ENCODE measurements at regions not wholly inside any gene's neighbourhood (a gene's known extent, or its start where the extent isn't known, plus 50 kb on each side); places are given as distances from the start of the nearest gene placed in this dataset.
"Not testable (repeated sequence)": the region's sequence is repeated elsewhere in the genome, so short reads cannot be mapped to it uniquely, and the experiment has no call there.

GRCh38 chr9:107772988-107773387, 283.4 kb upstream of the KLF4 start:
- intact Hi-C loops (cut with DNase I), result no loop called here
- DNase-seq, result no peak
- ATAC-seq (ENCODE audit: poor library complexity), result no peak

- ATAC-seq (ENCODE audit: poor library complexity) (no peak), DNase-seq (no peak)
- intact Hi-C loops (cut with DNase I), result no loop called here
Measured at GRCh38 chr9:107770716-107771115, 281.1 kb upstream of the KLF4 start.

DNA sequence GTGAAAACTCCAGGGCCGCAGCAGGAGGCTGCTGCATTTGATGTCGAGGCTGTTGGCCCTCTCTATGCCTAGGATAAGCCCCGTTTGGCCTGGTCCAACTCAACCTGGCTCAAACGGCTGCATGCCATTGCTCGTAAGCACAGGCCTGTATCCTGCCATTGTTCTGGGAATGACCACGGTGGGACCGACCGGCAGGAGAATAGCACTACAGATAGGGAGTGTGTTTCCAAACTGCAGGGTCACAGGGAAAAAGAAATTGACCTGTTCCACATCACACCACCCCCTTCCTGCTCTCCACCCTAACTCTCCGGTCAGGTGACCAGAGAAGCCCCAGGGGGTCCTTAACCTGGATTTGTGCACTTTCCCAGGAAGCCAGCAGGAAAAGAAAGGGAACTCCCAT, 278.7 kb upstream of the KLF4 start:
- peak; percentile 52 for DNase-seq
- intact Hi-C loops (cut with DNase I), result no loop called here
- peak; percentile 68 for ATAC-seq (ENCODE audit: poor library complexity)

GRCh38 chr9:107767711-107768110, 278.1 kb upstream of the KLF4 start:
- intact Hi-C loops (cut with DNase I), result no loop called here
- ATAC-seq (ENCODE audit: poor library complexity) (no peak), DNase-seq (no peak)

DNA sequence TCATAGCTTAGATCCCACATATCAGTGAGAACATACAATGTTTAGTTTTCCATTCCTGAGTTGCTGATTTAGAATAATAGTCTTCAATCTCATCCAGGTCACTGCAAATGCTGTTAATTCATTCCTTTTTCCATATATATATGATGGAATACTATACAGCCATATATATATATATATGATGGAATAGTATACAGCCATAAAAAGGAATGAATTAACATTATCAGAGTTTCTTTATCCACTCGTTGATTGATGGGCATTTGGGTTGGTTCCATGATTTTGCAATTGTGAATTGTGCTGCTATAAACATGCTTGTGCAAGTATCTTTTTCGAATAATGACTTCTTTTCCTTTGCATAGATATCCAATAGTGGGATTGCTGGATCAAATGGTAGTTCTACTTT, 273.9 kb upstream of the KLF4 start:
- not testable (repeated sequence) for ATAC-seq (ENCODE audit: poor library complexity); DNase-seq

GRCh38 chr9:107761307-107761706, 271.7 kb upstream of the KLF4 start:
- ATAC-seq (ENCODE audit: poor library complexity), result peak; percentile 7
- DNase-seq, result no peak
- intact Hi-C loops (cut with DNase I), result no loop called here

More for the DNA sequence above, 273.9 kb upstream of the KLF4 start:
- intact Hi-C loops (cut with DNase I), result not testable (repeated sequence)

DNA sequence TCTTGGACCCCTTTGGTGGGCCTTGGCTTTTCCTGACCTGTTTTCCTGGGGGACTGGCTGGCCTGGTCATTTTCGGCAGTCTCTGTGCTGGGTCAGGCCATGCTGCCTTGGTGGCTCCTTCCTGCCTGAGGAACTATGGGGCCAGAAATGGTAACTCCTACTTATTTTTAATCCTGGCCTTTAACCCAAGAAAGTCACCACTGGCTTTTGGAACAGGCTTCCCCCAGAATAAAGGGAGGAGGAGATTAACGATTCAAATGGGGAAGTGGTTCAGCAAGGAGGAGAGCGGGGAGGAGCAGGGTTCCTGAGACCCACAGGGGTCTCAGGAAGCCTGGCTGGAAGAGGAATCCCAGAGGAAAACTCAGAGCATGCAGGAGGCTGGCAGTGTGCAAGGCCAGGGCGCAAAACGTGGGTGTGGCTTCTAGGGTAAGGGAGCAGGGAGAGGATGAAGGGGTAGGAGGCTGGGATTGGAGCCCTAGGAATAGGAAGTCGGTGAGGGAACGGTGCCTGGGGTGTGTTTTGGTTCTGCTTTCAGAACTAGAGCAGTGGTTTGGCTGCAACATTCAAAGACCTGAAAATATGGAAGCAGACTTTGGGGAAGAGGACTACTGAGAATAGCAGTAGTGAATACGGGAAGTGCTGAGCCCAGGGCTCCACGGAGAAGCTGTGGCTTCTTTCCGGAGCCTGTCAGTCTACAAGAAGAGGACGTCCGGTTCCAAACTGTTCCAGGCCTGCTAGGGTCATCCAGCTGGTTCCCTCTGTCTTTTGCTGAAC, 271.1 kb upstream of the KLF4 start:
- peak; percentile 88 for ATAC-seq (ENCODE audit: poor library complexity)
- peak; percentile 74 for DNase-seq
- intact Hi-C loops (cut with DNase I), result no loop called here

DNA sequence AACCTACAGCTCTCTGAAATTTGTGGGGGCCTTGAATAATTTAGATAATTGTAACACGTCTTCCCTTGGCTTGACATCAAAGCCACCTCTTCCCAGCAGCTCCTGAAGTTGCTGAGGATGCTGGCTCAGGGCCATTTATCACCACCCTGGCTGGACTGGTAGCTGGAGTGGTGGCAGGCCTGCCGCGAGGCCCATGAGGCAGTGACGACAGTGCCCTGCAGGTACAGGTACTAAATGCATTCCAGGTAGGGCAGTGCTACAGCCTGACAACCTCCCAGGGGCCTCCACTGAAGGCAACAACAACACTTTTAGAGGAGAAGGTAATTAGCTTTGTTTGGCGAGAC, 270.2 kb upstream of the KLF4 start:
- DNase-seq, result no peak
- intact Hi-C loops (cut with DNase I), result no loop called here

GRCh38 chr9:107759009-107759822, 269.6 kb upstream of the KLF4 start:
- no peak for DNase-seq
- no peak for ATAC-seq (ENCODE audit: poor library complexity)
- intact Hi-C loops (cut with DNase I), result no loop called here

More for the DNA sequence above, 270.2 kb upstream of the KLF4 start:
- no peak for ATAC-seq (ENCODE audit: poor library complexity)

DNA sequence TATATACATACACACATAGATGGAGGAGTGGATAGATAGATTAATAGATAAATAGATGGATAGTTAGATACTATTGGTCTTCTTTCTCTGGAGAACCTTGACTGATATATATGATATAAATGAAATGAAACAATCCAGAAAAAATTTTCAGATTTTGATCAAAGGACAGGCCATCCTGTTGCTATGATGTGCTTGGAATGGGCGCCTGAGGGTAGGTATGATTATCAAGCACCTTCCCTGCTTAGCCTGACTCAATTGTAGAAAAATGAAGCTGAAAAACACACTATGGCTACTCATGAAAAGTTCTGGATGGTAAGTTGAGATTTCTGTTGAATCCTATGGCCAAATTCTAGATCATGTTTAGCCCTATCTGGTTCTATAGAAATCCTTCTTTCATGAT, 266.5 kb upstream of the KLF4 start:
- intact Hi-C loops (cut with DNase I), result no loop called here
- ATAC-seq (ENCODE audit: poor library complexity) (no peak), DNase-seq (no peak)

DNA sequence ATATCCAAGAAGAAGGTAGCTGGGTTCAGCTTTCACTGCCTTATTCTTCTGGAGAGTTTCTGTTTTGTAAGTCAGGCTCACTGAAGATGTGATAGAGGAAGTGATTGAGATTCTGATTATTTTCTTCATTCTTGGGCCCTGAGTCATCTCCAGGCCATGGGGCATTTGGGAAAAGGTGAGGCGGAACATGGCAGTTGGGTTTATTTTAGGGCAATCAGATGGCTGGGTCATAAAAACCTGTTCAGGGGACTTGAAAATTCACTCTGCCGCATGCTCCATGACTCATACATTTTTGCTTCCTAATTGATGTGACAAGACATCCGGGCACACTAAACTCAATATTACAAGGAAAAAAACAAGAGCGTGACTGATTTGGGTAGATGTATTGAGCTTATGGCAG, 265.7 kb upstream of the KLF4 start:
- intact Hi-C loops (cut with DNase I), result no loop called here
- no peak for ATAC-seq (ENCODE audit: poor library complexity)
- DNase-seq, result no peak

DNA sequence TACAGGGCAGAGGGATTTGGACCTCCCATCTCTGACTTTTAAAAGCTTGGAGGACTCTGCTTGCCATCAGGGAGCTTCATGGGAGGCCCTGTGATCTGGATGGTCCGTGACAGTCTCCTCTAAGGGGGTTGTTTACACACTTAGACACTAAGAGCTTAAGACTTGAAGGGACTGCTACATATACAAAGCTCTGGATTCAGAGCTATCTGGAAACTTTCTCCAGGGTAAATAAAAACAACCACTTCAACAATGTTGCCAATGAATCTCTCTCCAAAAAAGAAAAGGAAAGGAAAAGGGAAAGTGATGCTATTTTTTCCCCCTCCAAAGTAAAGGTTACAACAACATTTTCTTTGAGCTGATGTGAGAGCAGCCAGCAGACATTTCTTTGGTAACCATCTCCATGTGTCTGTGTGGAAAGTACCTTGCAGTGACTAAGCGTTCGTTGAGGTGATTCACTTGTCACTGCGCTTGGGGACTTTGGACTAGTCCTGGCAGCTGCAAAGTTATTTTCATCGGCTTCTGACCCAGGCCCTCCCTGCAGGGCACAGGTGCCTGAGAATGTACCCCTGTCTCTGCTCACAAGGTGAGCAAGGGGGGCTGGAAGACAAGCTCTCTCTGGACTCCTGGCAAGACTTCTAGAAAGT, 262.1 kb upstream of the KLF4 start:
- no peak for DNase-seq
- ATAC-seq (ENCODE audit: poor library complexity), result no peak
- intact Hi-C loops (cut with DNase I), result no loop called here

DNA sequence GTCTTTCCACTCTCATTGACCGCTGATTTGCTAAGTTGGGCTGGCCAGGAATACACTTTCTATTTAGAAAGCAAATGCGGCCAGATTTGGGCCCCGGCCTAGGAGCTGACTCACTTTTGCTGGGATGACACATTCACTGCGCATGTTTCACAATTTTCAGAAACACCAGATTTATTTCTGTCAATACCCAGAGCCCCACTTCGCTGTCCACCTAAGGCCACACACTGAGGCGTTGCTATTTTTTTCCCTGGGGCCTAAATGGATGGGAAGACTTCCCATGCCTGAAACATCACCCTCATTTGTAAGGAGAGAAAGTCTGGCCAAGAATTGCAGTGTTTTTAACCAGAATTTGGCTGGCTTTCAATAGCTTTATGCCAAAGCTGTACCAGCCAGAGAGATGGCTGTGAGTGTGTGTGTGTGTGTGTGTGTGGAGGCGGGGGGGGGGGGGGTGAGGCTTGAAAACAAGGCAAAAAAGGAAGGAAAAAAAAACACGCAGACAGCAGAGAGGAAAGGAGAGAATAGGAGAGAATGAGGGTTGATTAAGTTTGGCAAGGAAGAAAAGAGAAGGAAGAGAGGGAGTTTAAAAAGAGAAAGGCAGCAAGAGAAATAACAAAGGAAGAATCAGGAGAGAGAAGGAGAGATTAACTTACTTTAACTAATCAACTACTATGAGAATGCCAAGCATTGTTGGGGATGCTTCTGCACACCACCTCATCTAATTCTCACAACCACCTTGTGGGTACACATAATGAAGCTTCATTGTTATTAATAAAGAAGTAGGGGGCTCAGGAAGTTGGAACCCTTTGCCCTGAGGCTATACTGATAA, 261.4 kb upstream of the KLF4 start:
- DNase-seq (peak; percentile 91), ATAC-seq (ENCODE audit: poor library complexity) (peak; percentile 83)
- intact Hi-C loops (cut with DNase I), result no loop called here

DNA sequence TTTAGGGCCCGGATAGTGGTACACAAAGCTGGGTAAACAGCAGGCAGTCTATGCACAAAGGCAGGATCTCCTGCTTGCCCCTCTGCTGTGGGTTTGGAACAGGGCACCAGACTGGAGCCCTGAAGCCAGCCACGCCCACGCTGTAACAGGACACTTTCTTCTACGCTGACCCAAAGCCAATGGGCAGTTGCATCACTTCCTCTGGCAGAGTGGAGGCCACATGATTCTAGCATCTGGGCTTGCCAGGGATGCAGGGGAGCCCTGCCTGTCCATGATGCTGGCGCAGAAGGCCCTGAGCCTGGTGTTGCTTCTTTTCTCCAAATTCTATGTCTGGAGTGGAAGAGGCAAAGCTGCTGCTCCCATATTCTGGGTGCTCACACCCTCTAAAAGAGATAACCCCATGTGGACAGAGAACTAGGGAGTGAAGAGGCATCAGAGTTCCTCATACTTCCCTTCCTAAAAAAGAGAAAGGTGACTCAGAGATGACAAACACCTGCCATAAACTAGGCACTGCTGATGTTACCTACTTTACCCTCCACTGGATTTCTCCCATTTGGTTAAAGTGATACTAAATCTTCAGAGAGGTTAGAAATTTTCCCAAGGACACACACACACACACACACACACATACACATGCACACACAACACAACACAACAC, 260.3 kb upstream of the KLF4 start:
- DNase-seq (peak; percentile 92), ATAC-seq (ENCODE audit: poor library complexity) (peak; percentile 96)
- intact Hi-C loops (cut with DNase I), result no loop called here

DNA sequence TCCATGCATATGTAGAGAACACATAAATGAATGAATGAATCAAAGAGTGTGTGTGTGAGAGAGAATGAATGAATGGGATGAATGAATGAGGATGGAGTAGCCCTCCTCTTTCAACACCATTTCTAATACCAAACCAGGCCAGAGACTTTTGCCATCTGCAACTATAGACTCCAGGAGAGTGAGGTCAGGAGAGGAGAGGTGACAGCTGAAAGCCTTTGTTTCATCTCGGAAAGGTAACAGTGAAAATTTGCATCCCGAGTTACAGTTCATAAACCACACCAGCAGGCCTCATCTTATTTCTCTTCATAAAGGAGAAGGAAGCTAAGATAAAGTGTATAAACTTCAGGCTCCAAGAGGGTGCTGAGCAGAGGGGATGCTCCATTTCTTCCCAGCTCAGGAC, 255.3 kb upstream of the KLF4 start:
- DNase-seq, result no peak
- intact Hi-C loops (cut with DNase I), result no loop called here
- no peak for ATAC-seq (ENCODE audit: poor library complexity)

DNA sequence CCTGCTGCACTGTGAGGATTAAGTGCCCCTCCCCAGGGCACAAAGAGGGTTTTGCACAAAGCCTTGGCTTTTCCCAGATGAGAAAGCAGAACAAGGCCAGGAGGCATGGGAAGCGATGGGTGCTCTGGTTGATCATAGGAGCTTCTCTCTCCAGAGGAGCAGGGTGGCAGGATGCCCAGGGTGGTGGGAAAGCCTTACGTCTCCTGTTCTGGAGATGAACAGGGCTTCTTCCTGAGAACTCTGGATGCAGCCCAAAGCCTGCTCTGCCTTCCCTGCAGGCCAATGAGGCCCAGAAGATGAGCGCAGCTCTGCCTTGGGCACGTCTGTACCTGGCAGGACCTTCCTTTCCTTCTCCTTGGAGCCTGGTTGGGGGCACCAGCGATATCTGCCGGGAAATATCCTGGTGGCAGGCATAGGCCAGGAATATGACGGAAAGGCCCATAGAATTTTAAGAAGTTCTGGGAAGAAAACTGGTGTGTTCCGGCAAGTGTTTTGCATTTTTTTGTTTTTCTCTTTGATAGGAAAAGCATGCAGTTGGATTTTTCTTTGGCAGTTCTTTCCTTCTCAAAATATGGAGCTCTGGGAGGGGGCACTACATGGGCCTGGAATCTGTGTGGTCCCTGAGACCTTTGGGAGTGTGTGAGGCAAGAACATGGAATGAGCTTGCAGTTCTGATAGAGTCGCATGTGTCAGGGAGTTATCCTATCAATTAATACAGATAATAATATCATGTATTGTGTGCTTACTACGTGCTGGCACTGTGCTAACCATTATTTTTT, 253.2 kb upstream of the KLF4 start:
- ATAC-seq (ENCODE audit: poor library complexity) (no peak), DNase-seq (no peak)
- intact Hi-C loops (cut with DNase I), result no loop called here

GRCh38 chr9:107740088-107740980, 250.8 kb upstream of the KLF4 start:
- DNase-seq (peak; percentile 72), ATAC-seq (ENCODE audit: poor library complexity) (peak; percentile 26)
- intact Hi-C loops (cut with DNase I), result no loop called here
